GM21786 (cell line): ENCODE measurements at regions not wholly inside any gene's neighbourhood (a gene's known extent, or its start where the extent isn't known, plus 50 kb on each side); places are given as distances from the start of the nearest gene placed in this dataset.
"Not testable (repeated sequence)": the region's sequence is repeated elsewhere in the genome, so short reads cannot be mapped to it uniquely, and the experiment has no call there.

Experiments used
- ATAC-seq: cut with Tn5 transposase; IDR thresholded peaks from one replicate; pipeline ENCODE4 v1.9.1; 2021; ENCODE audit not compliant: unreplicated experiment

DNA sequence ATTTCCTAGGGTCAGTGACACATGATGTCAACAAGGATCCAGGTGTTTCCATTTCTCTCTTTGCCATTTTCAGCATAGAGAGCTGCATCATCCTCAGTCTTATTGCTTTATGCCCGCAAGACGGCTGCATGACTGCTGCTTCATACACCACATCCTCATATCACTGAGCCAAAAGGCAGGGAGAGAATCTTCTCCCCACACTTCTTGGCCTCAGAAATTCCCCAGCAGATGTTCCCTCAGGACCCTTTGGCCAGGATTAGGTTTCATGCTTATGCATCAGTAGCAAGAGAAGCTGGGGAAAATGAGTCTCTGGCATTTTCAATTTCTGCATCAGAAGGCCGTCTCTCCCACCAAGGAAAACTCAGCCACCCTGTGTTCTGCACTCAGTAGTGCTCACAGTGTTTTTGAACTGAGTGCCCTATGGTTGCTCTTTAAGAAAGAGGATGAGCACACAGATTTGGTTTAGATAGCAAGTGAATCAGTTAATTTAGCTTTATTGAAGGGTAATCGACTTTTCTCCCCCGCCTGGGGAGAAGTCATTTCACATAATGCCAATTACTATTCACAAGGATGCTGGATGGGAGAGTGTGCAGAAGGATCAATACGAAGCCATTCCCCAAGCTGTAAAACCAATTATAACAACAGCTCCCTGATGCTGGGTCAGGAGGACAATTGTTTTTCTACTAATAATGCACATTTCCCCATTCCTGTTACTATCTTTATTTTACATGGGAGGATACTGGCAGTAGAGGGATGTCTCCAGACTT, 360.2 kb downstream of the HHIPL2 start:
- no peak for ATAC-seq

DNA sequence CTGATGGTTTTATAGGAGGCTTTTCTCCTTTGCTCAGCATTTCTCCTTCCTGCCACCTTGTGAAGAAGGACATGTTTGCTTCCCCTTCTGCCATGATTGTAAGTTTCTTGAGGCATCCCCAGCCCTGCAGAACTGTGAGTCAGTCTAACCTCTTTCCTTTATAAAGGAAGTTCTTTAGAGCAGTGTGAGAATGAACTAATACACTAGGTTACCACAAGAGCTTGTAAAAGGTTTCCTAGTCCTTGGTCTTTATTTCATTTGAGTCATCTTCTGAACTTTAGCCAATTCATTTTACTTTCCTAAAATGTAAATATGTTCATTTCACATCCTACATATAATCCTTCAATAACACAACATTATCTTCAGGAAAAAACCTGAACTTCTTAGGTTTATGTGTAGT, 365.3 kb downstream of the HHIPL2 start:
- no peak for ATAC-seq

DNA sequence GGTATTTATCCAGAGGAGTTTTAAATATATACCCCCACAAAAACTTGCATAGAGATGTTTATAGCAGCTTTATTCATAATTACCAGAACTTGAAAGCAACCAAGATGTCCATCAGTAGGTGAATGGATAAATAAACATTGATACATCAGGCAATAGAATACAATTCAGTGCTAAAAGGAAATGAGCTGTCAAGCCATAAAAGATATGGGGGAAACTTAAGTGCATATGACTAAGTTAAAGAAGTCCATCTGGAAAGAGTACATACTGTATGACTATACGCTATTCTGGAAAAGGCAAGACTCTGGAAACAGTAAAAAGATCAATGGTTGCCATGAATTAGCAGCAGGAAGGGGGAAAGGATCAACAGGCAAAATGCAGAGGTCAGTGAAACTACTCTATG, 366.7 kb downstream of the HHIPL2 start:
- no peak for ATAC-seq

- not testable (repeated sequence) for ATAC-seq
These were observed 370.4 kb downstream of the HHIPL2 start for GRCh38 chr1:222177496-222177895.

DNA sequence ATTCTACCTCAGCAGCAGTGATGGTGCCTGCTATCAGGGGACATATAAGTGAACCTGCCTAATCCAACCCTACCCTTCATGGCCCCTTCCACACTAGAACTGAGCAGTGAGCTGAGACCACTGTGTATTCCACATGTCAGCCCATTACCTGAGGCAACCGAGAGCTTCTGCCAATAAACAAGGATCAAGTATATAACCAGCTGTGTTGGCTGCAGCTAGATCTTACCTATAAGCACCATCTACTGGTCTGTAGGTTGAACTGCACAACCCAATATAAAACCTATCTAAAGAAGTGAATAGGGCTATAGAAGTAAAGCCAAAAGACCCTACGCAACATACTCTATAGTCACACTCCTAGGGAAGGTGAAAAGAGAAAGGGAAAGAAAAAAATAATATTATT, 376.9 kb downstream of the HHIPL2 start:
- peak; percentile 58 for ATAC-seq

GRCh38 chr1:222168621-222169020, 379.3 kb downstream of the HHIPL2 start:
- ATAC-seq, result no peak

DNA sequence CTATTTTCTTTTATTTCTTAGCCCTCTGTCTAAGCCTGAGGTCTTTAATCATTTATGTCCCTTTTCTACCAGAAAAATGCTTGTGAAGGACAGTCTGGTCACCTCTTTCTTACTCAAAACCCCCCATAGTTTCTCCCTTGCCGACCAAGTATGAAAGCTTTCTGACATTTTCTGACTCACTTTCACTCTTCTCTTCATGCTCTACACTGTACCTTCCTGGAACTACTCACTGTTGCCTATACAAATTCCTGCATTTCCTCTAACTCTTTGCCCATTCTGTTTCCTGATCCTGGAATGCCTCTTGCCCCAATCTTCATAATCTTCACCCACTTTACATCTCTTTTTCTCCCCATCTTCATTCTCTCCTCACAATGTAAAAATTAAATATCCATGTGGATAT, 380.0 kb downstream of the HHIPL2 start:
- no peak for ATAC-seq

DNA sequence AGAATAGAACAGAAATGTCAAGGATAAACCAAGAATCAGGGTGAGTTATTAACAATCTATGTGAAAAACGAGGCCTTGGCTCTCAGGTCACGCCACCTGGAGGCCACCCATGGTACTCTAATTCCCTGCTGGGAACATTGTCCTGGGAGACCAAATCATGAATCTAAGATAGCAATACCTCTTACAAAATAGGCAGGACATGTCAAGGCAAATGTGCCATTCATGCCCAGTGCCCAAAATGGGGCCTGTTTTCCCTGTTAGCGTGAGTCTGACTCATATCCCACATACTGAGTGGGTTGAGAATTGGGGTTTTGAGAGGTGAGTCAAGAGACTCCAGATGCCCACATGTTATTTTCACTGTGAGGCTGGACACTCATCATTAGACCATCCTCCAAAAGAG, 380.8 kb downstream of the HHIPL2 start:
- ATAC-seq, result peak; percentile 51

- no peak for ATAC-seq
These were observed 382.3 kb downstream of the HHIPL2 start for GRCh38 chr1:222165629-222166028.

DNA sequence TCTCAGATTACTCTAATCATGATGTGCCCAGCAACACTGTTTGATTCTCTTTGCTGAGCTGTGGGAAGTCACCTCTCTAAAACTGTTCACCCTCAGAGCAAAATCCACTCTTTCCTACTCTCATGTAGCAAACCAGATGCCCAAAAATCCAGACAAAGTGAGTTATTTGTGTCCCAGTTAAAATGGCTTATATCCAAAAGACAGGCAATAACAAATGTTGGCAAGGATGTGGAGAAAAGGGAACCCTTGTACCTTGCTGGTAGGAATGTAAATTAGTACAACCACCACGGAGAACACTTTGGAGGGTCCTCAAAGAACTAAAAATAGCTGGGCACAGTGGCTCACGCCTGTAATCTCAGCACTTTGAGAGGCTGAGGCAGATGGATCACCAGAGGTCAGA, 384.0 kb downstream of the HHIPL2 start:
- ATAC-seq, result no peak

DNA sequence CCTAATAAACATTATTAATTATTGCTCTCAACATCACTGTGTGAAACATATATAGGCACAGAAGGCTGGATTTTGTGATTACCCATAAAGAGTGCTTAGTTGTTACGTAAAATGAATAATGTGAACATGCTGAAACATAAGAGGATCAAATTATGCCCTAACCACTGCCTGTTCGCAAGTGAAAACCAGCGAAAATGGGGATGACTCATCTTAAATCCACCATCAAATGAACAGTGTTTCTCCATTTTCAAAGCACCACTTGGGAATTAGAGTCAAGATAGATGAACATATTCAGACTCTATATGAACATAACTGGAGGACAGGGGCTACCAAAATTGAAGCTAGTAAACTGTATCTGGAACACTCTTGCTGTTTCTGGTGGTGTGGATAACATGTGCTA, 386.2 kb downstream of the HHIPL2 start:
- no peak for ATAC-seq

DNA sequence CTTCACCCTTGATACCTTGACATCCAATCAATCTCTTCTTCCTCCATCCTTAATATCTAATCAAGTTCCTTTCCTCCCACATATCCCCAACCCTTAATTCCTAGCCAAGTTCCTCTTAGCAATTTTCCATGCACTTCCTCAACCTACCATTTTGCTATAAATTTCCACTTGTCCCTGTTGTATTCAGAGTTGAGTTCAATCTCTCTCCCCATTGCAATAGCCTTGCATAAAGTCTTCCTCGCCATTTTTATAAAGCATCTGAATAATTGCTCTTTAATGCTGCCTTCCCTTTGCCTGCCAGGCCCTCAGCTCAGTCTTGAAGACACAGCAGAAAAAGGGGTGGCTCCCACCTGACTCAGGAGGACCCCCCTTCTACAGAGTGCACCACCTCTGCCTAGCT, 390.3 kb downstream of the HHIPL2 start:
- ATAC-seq, result no peak

- ATAC-seq, result no peak
These were observed 398.3 kb upstream of the DUSP10 start for GRCh38 chr1:222140206-222140605.

GRCh38 chr1:222138095-222138494, 396.2 kb upstream of the DUSP10 start:
- ATAC-seq, result no peak

DNA sequence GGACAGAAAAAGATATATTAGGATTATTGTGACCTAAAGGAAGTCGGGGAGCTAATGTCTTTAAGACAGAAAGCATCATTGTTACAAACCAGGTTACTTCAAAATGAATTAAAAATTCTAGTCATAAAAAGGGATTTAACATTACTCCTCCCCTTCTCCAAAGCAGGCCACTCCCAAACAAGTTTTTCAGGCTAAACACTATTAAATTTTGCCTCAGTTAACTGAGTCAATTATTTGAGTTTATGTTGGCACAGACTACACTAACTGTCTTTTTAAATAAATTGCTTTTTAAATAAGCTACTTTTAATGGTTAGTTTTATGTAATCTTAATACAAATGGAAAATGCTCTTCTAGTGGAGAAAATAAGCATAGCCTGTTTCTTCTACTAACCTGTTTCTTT, 395.0 kb upstream of the DUSP10 start:
- no peak for ATAC-seq

DNA sequence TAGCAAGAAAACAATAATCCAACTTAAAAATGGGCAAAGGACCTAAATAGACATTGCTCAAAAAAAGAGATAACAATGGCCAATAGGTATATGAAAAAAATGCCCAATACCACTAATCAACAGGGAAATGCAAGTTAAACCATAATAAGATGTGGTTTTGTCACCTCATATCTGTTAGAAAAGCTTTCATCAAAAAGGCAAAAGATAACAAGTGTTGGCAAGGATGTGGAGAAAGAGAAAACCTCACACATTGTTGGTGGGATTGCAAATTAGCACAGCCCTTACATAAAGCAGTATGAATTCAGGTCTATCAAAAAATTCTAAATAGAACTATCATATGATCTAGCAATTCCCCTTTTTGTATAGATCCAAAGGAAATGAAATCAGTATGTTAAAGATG, 387.2 kb upstream of the DUSP10 start:
- no peak for ATAC-seq

GRCh38 chr1:222127526-222128152, 385.8 kb upstream of the DUSP10 start:
- no peak for ATAC-seq

- no peak for ATAC-seq
These were observed 385.2 kb upstream of the DUSP10 start for GRCh38 chr1:222127096-222127495.

GRCh38 chr1:222126052-222126451, 384.2 kb upstream of the DUSP10 start:
- no peak for ATAC-seq

DNA sequence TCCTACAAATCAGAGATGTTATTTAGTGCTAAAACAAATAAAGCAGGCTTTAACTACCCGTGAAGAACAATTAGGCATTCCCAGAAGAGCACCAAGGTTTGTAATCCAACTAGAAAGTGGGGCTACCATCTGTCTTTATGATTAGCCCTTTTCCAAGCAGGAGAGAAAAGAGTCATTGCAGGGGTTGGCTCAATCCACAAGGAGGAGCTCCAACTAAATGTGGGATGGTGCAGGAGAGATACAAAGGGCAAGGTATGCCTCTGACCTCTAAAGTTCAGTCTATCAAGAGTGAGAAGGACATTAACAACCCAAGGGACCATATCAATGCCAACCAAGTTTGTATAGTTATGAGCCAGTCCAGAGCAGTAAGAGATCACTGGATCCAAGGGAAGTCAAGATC, 382.7 kb upstream of the DUSP10 start:
- ATAC-seq, result no peak

DNA sequence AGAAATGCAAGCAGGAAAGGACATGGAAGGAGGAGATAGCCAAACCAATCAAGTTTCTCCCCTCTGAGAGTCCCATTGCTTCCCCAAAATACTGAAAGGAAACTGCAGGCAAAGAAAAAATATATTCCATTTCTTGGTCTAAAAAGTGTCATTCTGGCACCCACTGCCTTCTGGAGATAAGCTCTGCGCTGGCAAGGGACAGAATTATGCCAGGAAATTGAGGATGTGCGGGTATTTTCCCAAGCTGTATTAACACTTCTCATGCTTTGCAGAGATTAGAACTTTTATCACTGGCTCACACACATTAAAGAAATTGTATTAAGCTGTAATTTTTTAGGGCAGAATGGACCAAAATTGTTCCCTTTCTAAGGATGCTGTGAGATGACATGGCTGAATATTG, 381.2 kb upstream of the DUSP10 start:
- no peak for ATAC-seq

DNA sequence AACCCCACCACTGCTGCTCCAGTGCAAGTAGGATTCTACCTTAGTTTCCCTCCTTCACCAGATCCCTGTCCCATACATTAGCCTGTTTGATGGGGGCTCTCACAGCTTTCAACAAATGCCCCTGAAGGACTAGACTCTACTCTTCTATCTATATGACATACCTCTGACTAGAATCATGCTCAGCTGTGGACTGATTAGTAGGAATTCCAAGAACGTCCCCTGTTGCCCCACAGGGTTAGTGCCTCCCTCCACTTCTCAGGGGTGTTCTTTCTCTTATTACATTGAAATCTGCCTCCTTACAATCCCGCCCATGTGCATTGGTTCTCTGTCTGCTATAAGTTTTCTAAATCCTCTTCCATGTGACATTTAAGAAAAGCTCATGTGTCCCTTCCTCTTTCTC, 375.9 kb upstream of the DUSP10 start:
- no peak for ATAC-seq
